SK-N-SH (cell line): ENCODE measurements at regions not wholly inside any gene's neighbourhood (a gene's known extent, or its start where the extent isn't known, plus 50 kb on each side); places are given as distances from the start of the nearest gene placed in this dataset.
"Not testable (repeated sequence)": the region's sequence is repeated elsewhere in the genome, so short reads cannot be mapped to it uniquely, and the experiment has no call there.

Experiments used
- CTCF ChIA-PET: fragments of 300-600, 350-600 bp; formaldehyde crosslinking; extraction: SDS; loops from one replicate; lab custom pipeline; 2021; lab: Yijun Ruan, JAX
- POLR2A ChIA-PET: fragments of 350-600 bp; sonication (Branson Sonifier 250); formaldehyde crosslinking; extraction: SDS; loops from one replicate; lab custom pipeline; 2020; ENCODE audit warnings: antibody characterized with exemption, inconsistent platforms; lab: Yijun Ruan, JAX
- DNase-seq: peaks from one replicate; pipeline ENCODE4 v3.0.0; 2012
- H2AFZ ChIP-seq: fragments of 200-600 bp; sonication (generic); 2 replicates; pipeline ENCODE4 v1.8.1; 2016; ENCODE audit warnings: antibody characterized with exemption, mild to moderate bottlenecking, low read depth
- H3F3A ChIP-seq: fragments of 200-600 bp; sonication (generic); replicated peaks from 2 replicates; pipeline ENCODE3; 2016; ENCODE audit warnings: antibody characterized with exemption, mild to moderate bottlenecking; ENCODE audit not compliant: insufficient read depth
- H3K27ac ChIP-seq, 2 experiments: fragments of 200-500 bp in 1 of 2; fragments of 200-600 bp in 1 of 2; sonication (Bioruptor generic) in 1 of 2; sonication (generic), shearing (Covaris generic) in 1 of 2; 2 replicates each; pipeline versions ENCODE4 v1.5.1 to v1.6.1; 2014 to 2016; ENCODE audit warnings: low read depth in 2 of 2, inconsistent platforms in 1 of 2, low read length in 1 of 2, mild to moderate bottlenecking in 1 of 2, mixed read lengths in 1 of 2
- H3K27me3 ChIP-seq: fragments of 200-600 bp; sonication (generic), shearing (Covaris generic); 2 replicates; pipeline ENCODE4 v1.6.1; 2016; ENCODE audit warnings: mixed run types; ENCODE audit not compliant: insufficient read depth
- H3K36me3 ChIP-seq, 2 experiments: fragments of 200-500 bp in 1 of 2; fragments of 200-600 bp in 1 of 2; sonication (Bioruptor generic) in 1 of 2; sonication (generic) in 1 of 2; replicated peaks in 1 of 2; 2 replicates each; pipeline versions ENCODE3 to v1.5.1; 2014 to 2016; ENCODE audit warnings: low read length in 1 of 2, mild to moderate bottlenecking in 1 of 2; ENCODE audit not compliant: insufficient read depth in 2 of 2, control insufficient read depth in 1 of 2
- H3K4me1 ChIP-seq, 2 experiments: fragments of 200-500 bp in 1 of 2; fragments of 200-600 bp in 1 of 2; sonication (Bioruptor generic) in 1 of 2; sonication (generic), shearing (Covaris generic) in 1 of 2; 2 replicates each; pipeline versions ENCODE4 v1.5.1 to v1.6.1; 2014 to 2016; ENCODE audit warnings: low read depth in 1 of 2, low read length in 1 of 2, mixed run types in 1 of 2; ENCODE audit not compliant: insufficient read depth in 2 of 2, control insufficient read depth in 1 of 2
- H3K4me2 ChIP-seq: fragments of 200-600 bp; sonication (generic), shearing (Covaris generic); 2 replicates; pipeline ENCODE4 v1.6.1; 2017; ENCODE audit warnings: mixed run types
- H3K4me3 ChIP-seq, 2 experiments: fragments of 200-500 bp in 1 of 2; fragments of 200-600 bp in 1 of 2; sonication (Bioruptor generic) in 1 of 2; sonication (generic), shearing (Covaris generic) in 1 of 2; 2 replicates each; pipeline versions ENCODE4 v1.5.1 to v1.8.1; 2014 to 2016; ENCODE audit warnings: low read depth in 2 of 2, inconsistent platforms in 1 of 2, low read length in 1 of 2, mild to moderate bottlenecking in 1 of 2, mixed read lengths in 1 of 2, moderate library complexity in 1 of 2
- H3K79me2 ChIP-seq: fragments of 200-600 bp; sonication (generic); 2 replicates; pipeline ENCODE4 v1.8.1; 2017; ENCODE audit warnings: mild to moderate bottlenecking; ENCODE audit not compliant: insufficient read depth
- H3K9ac ChIP-seq: fragments of 200-600 bp; sonication (generic); 2 replicates; pipeline ENCODE4 v1.6.1; 2017; ENCODE audit warnings: mixed run types
- H3K9me2 ChIP-seq: fragments of 200-600 bp; sonication (generic); 2 replicates; pipeline ENCODE4 v1.6.1; 2017; ENCODE audit warnings: mixed run types
- H3K9me3 ChIP-seq: fragments of 200-600 bp; sonication (generic); 2 replicates; pipeline ENCODE4 v1.6.1; 2017; ENCODE audit warnings: mixed run types, mild to moderate bottlenecking, moderate library complexity
- H4K20me1 ChIP-seq: fragments of 200-600 bp; sonication (generic); 2 replicates; pipeline ENCODE4 v1.6.1; 2017; ENCODE audit warnings: mild to moderate bottlenecking, mixed run types; ENCODE audit not compliant: insufficient read depth
- CHD2 ChIP-seq: fragments of 150-350 bp; IDR thresholded peaks from 2 replicates; pipeline ENCODE4 v1.6.1; 2018; ENCODE audit warnings: low read length; ENCODE audit not compliant: partially characterized antibody
- CTCF ChIP-seq: fragments of 200-600 bp; sonication (generic); IDR thresholded peaks from 2 replicates; pipeline ENCODE4 v1.6.1; 2017; ENCODE audit warnings: antibody characterized with exemption, mild to moderate bottlenecking, moderate library complexity
- FOXJ3 ChIP-seq: sonication (generic); formaldehyde crosslinking; IDR thresholded peaks from 2 replicates; pipeline ENCODE4 v1.5.1; 2020; ENCODE audit warnings: mild to moderate bottlenecking, missing genetic modification reagents
- GATA2 ChIP-seq: sonication (generic); formaldehyde crosslinking; IDR thresholded peaks from 2 replicates; pipeline ENCODE4 v1.5.0; 2020; ENCODE audit warnings: mild to moderate bottlenecking, missing genetic modification reagents
- IRF3 ChIP-seq: fragments of 150-350 bp; IDR thresholded peaks from 2 replicates; pipeline ENCODE4 v1.6.1; 2016; ENCODE audit warnings: mild to moderate bottlenecking, low read depth, low read length
- MEF2A ChIP-seq: IDR thresholded peaks from 2 replicates; pipeline ENCODE4 v1.4.0; 2012; ENCODE audit warnings: low read depth, borderline replicate concordance
- NRF1 ChIP-seq: IDR thresholded peaks from 2 replicates; pipeline ENCODE4 v1.6.1; 2012; ENCODE audit warnings: low read depth, mild to moderate bottlenecking, low read length
- RAD21 ChIP-seq: IDR thresholded peaks from 2 replicates; pipeline ENCODE4 v1.6.1; 2012; ENCODE audit warnings: mild to moderate bottlenecking, low read length
- RFX5 ChIP-seq: IDR thresholded peaks from 2 replicates; pipeline ENCODE4 v1.6.1; 2012; ENCODE audit warnings: mild to moderate bottlenecking, improper control_type of control experiment, low read length
- SMC3 ChIP-seq: IDR thresholded peaks from 2 replicates; pipeline ENCODE4 v1.6.1; 2012; ENCODE audit warnings: low read depth, low read length, improper control_type of control experiment
- YY1 ChIP-seq: IDR thresholded peaks from 2 replicates; pipeline ENCODE4 v1.4.0; 2012; ENCODE audit warnings: low read depth, mild to moderate bottlenecking
- WGBS: methylation state at CpG from one replicate; pipeline ENCODE4 v1.1.6; 2017; ENCODE audit warnings: low lambda C conversion rate; 5-methylcytosine and 5-hydroxymethylcytosine counted together
- TF ChIP-seq, protein P1 (sequence below): fragments of 150-350 bp; IDR thresholded peaks from 2 replicates; pipeline ENCODE4 v1.6.1; 2017; ENCODE audit warnings: antibody characterized with exemption, low read length, low read depth, borderline replicate concordance
- TF ChIP-seq, protein P2 (sequence below): IDR thresholded peaks from 2 replicates; pipeline ENCODE4 v1.6.1; 2012; ENCODE audit warnings: mild to moderate bottlenecking, low read depth, low read length, moderate library complexity

DNA sequence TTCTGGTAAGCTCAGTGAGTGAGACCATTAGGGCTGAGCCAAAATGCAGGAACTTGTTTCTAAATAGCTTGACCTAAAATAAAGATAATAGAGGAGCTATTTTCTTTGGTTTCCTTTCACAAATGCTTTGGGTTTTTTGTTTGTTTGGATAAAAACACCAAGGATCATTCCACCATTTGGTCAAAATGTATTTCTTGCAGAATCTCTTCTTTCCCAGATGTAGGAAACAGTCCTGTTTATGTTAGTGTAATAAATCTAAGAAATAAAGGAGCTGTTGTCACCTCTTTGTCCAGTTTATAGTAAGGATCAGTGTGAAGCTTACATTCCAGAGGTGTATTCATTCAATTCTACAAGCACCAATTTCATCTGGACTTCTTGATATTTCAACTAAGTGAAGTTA, 297.8 kb downstream of the GJA1 start:
- TF ChIP-seq, protein P1, sequence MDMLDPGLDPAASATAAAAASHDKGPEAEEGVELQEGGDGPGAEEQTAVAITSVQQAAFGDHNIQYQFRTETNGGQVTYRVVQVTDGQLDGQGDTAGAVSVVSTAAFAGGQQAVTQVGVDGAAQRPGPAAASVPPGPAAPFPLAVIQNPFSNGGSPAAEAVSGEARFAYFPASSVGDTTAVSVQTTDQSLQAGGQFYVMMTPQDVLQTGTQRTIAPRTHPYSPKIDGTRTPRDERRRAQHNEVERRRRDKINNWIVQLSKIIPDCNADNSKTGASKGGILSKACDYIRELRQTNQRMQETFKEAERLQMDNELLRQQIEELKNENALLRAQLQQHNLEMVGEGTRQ, result no peak
- Histone ChIP-seq H3K4me1 (no peaks in the 10 kb centered on the region), H3K27ac (no peak overlapping the region), H3K79me2 (no peaks in the 10 kb centered on the region), H3F3A (no peaks in the 10 kb centered on the region), H3K27me3 (no peaks in the 10 kb centered on the region), H3K4me2 (no peak overlapping the region), H3K9me3 (no peaks in the 10 kb centered on the region), H3K9ac (no peak overlapping the region), H3K36me3 (no peaks in the 10 kb centered on the region), H4K20me1 (no peaks in the 10 kb centered on the region), H3K9me2 (no peaks in the 10 kb centered on the region), H2AFZ (peak overlapping the region; percentile 4; the same call in 1 of the 2 replicates), H3K4me3 (no peak overlapping the region)
- CTCF ChIA-PET, result interaction anchor here (1.0 kb wide), 1 partner anchor 15 kb away, joined by 3 read pairs; no protein-coding TSS in a partner anchor
- POLR2A ChIA-PET, result no interaction called here
- DNase-seq, result no peak

GRCh38 chr6:121740188-121740587, 304.7 kb downstream of the GJA1 start:
- H3K4me1 ChIP-seq, H3K27ac ChIP-seq, DNase-seq, H3K9ac ChIP-seq, H3K27me3 ChIP-seq, H4K20me1 ChIP-seq, H3K36me3 ChIP-seq, CTCF ChIA-PET, H2AFZ ChIP-seq, H3K4me3 ChIP-seq, H3K9me3 ChIP-seq, H3K79me2 ChIP-seq, H3K4me2 ChIP-seq, H3K9me2 ChIP-seq, POLR2A ChIA-PET, H3F3A ChIP-seq: not testable (repeated sequence)
- WGBS, result 78% methylated on average over 5 of the region's 6 CpGs

DNA sequence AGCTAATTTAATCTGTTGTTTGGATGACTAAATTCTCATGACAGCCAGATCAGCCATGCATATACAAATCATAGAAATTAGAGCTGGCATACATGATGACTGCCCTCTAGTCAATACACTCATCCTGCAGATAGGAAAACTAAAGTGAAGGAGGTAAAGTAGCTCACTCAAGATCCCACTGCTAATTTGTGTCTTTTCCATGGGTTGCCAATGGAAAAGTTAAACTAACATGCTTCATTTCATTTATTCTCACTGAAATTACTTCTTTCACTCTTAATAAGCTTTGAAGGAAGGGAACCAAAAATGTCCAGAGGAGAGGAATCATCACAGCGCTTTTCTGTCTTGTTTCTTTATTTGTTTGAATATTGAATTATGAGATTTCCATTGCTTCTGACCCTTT, 308.2 kb downstream of the GJA1 start:
- H3K79me2 ChIP-seq, result no peaks in the 10 kb centered on the region
- no peak for DNase-seq
- H3K36me3 ChIP-seq, result no peaks in the 10 kb centered on the region
- no peak overlapping the region for H3K4me2 ChIP-seq
- no peaks in the 10 kb centered on the region for H3K9me3 ChIP-seq
- POLR2A ChIA-PET, result no interaction called here
- no peaks in the 10 kb centered on the region for H3F3A ChIP-seq
- H2AFZ ChIP-seq, result 0 out of 2 replicates have a peak overlapping the region, but pooled peaks have one; percentile 47
- WGBS, result 74% methylated on average over 1 of the region's 1 CpG
- H3K4me3 ChIP-seq, result no peak overlapping the region
- no peaks in the 10 kb centered on the region for H3K4me1 ChIP-seq
- no peaks in the 10 kb centered on the region for H4K20me1 ChIP-seq
- no peaks in the 10 kb centered on the region for H3K9me2 ChIP-seq
- no peaks in the 10 kb centered on the region for H3K27me3 ChIP-seq
- CTCF ChIA-PET, result no interaction called here
- TF ChIP-seq RFX5, result no peak
- TF ChIP-seq GATA2 (CRISPR knock-in tag), result no peak
- no peak for TF ChIP-seq RAD21
- TF ChIP-seq CTCF, result no peak
- TF ChIP-seq, protein P2, sequence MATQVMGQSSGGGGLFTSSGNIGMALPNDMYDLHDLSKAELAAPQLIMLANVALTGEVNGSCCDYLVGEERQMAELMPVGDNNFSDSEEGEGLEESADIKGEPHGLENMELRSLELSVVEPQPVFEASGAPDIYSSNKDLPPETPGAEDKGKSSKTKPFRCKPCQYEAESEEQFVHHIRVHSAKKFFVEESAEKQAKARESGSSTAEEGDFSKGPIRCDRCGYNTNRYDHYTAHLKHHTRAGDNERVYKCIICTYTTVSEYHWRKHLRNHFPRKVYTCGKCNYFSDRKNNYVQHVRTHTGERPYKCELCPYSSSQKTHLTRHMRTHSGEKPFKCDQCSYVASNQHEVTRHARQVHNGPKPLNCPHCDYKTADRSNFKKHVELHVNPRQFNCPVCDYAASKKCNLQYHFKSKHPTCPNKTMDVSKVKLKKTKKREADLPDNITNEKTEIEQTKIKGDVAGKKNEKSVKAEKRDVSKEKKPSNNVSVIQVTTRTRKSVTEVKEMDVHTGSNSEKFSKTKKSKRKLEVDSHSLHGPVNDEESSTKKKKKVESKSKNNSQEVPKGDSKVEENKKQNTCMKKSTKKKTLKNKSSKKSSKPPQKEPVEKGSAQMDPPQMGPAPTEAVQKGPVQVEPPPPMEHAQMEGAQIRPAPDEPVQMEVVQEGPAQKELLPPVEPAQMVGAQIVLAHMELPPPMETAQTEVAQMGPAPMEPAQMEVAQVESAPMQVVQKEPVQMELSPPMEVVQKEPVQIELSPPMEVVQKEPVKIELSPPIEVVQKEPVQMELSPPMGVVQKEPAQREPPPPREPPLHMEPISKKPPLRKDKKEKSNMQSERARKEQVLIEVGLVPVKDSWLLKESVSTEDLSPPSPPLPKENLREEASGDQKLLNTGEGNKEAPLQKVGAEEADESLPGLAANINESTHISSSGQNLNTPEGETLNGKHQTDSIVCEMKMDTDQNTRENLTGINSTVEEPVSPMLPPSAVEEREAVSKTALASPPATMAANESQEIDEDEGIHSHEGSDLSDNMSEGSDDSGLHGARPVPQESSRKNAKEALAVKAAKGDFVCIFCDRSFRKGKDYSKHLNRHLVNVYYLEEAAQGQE, result no peak
- TF ChIP-seq YY1, result no peak
- TF ChIP-seq FOXJ3 (CRISPR knock-in tag), result no peak
- no peak for TF ChIP-seq IRF3
- TF ChIP-seq CHD2, result no peak
- TF ChIP-seq NRF1, result no peak
- no peak for TF ChIP-seq MEF2A
- TF ChIP-seq SMC3, result no peak
- H3K27ac ChIP-seq, result no peak overlapping the region
- H3K9ac ChIP-seq, result no peak overlapping the region
